Activated T-cell treated with anti-CD3 and anti-CD28 coated beads for 48 hours (primary cell): ENCODE measurements at regions not wholly inside any gene's neighbourhood (a gene's known extent, or its start where the extent isn't known, plus 50 kb on each side); places are given as distances from the start of the nearest gene placed in this dataset.

ENCODE experiments used
- DNase-seq: peaks from one replicate; pipeline ENCODE4 v3.0.0-alpha.2; 2020; ENCODE audit warnings: low read depth

- DNase-seq = no peak
Observed at GRCh38 chr7:25996006-25996408, 156.0 kb upstream of the NFE2L3 start.

GRCh38 chr7:25998499-25998898 is 153.5 kb upstream of the NFE2L3 start:
- no peak for DNase-seq

- DNase-seq = no peak
Observed at GRCh38 chr7:26000841-26001240, 151.2 kb upstream of the NFE2L3 start.

GRCh38 chr7:26001662-26002244 is 150.2 kb upstream of the NFE2L3 start:
- DNase-seq = no peak

- DNase-seq = no peak
Observed at GRCh38 chr7:26005683-26006410, 146.2 kb upstream of the NFE2L3 start.

GRCh38 chr7:26006426-26006825 is 145.6 kb upstream of the NFE2L3 start:
- DNase-seq = no peak

- no peak for DNase-seq
Observed at GRCh38 chr7:26007510-26007909, 144.5 kb upstream of the NFE2L3 start.

- no peak for DNase-seq
Observed at GRCh38 chr7:26008428-26008827, 143.6 kb upstream of the NFE2L3 start.

- no peak for DNase-seq
Observed at GRCh38 chr7:26011039-26011696, 140.8 kb upstream of the NFE2L3 start.

GRCh38 chr7:26013551-26014083 is 138.4 kb upstream of the NFE2L3 start:
- DNase-seq = no peak

GRCh38 chr7:26022982-26023381 is 129.0 kb upstream of the NFE2L3 start:
- no peak for DNase-seq

GRCh38 chr7:26029911-26030310 is 122.1 kb upstream of the NFE2L3 start:
- no peak for DNase-seq

- no peak for DNase-seq
Observed at GRCh38 chr7:26034391-26034790, 117.6 kb upstream of the NFE2L3 start.

- no peak for DNase-seq
Observed at GRCh38 chr7:26035552-26035951, 116.4 kb upstream of the NFE2L3 start.

- DNase-seq = no peak
Observed at GRCh38 chr7:26036092-26036491, 115.9 kb upstream of the NFE2L3 start.

- no peak for DNase-seq
Observed at GRCh38 chr7:26038201-26038990, 113.6 kb upstream of the NFE2L3 start.

- DNase-seq = no peak
Observed at GRCh38 chr7:26040085-26040484, 111.9 kb upstream of the NFE2L3 start.

GRCh38 chr7:26042237-26042636 is 109.8 kb upstream of the NFE2L3 start:
- DNase-seq = no peak

- no peak for DNase-seq
Observed at GRCh38 chr7:26043801-26044200, 108.2 kb upstream of the NFE2L3 start.

GRCh38 chr7:26044320-26044719 is 107.7 kb upstream of the NFE2L3 start:
- DNase-seq = no peak

GRCh38 chr7:26046150-26046549 is 105.8 kb upstream of the NFE2L3 start:
- DNase-seq = no peak

- DNase-seq = no peak
Observed at GRCh38 chr7:26046878-26047277, 105.1 kb upstream of the NFE2L3 start.
